GM12864 (cell line): ENCODE measurements at regions not wholly inside any gene's neighbourhood (a gene's known extent, or its start where the extent isn't known, plus 50 kb on each side); places are given as distances from the start of the nearest gene placed in this dataset.

Experiments used
- DNase-seq: peaks from one replicate; pipeline ENCODE4 v3.0.0-alpha.2; 2011; ENCODE audit warnings: low read depth
- H3K4me3 ChIP-seq: 2 replicates; pipeline ENCODE4 v1.5.1; 2011; ENCODE audit warnings: mild to moderate bottlenecking, low read depth, low read length, control low read depth
- CTCF ChIP-seq: IDR thresholded peaks from 2 replicates; pipeline ENCODE4 v1.5.1; 2011; ENCODE audit warnings: low read depth, mild to moderate bottlenecking, moderate library complexity, low read length, control low read depth, inconsistent platforms; ENCODE audit errors: missing control alignments

GRCh38 chr3:157876556-157876955, 229.7 kb downstream of the SHOX2 start:
- H3K4me3 ChIP-seq: no peak overlapping the region

GRCh38 chr3:157872902-157873301, 233.3 kb downstream of the SHOX2 start:
- no peak for TF ChIP-seq CTCF
- H3K4me3 ChIP-seq: no peak overlapping the region

More at GRCh38 chr3:157876556-157876955, 229.7 kb downstream of the SHOX2 start:
- TF ChIP-seq CTCF: no peak
- no peak for DNase-seq

GRCh38 chr3:157871838-157872460, 234.3 kb downstream of the SHOX2 start:
- no peak for TF ChIP-seq CTCF
- DNase-seq: no peak
- H3K4me3 ChIP-seq: no peak overlapping the region

More at GRCh38 chr3:157872902-157873301, 233.3 kb downstream of the SHOX2 start:
- no peak for DNase-seq

- no peak overlapping the region for H3K4me3 ChIP-seq
- no peak for TF ChIP-seq CTCF
- no peak for DNase-seq
Measured at GRCh38 chr3:157871248-157871647, 235.0 kb downstream of the SHOX2 start.

- H3K4me3 ChIP-seq: no peak overlapping the region
- no peak for TF ChIP-seq CTCF
- DNase-seq: no peak
Measured at GRCh38 chr3:157868946-157869345, 237.3 kb downstream of the SHOX2 start.

- no peak overlapping the region for H3K4me3 ChIP-seq
- TF ChIP-seq CTCF: no peak
- DNase-seq: no peak
Measured at GRCh38 chr3:157868196-157868595, 238.0 kb downstream of the SHOX2 start.

GRCh38 chr3:157865352-157866000, 240.7 kb downstream of the SHOX2 start:
- TF ChIP-seq CTCF: peak; percentile 84
- DNase-seq: no peak
- no peak overlapping the region for H3K4me3 ChIP-seq
